ENCODE measurements at regions not wholly inside any gene's neighbourhood (a gene's known extent, or its start where the extent isn't known, plus 50 kb on each side); places are given as distances from the start of the nearest gene placed in this dataset.

DNA sequence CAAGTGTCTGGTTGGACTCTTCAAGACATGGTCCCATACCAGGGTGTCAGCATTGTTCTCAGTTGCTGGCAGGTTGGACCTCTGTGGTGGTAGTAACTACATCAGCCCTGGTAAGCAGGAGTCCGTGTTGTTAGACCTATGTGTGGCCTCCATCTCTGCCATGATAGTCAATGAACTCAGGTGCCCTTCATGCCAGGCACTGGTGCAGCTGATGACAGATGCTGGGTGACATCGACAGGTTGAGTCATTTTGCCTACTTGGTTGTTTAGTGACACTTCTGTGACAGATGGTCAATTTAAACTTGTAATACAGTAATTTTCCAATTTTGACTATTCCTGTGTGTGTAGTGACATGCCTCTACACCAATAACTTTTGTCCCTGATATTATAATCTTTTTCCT, 189.7 kb downstream of the SP3 start:
- Histone ChIP-seq H3K4me3 (ENCODE audit: low read length) (no peak overlapping the region), H3K27me3 (ENCODE audit: control insufficient read depth, insufficient read depth, low read length, poor library complexity, severe bottlenecking) (no peaks in the 10 kb centered on the region), H3K4me1 (ENCODE audit: control insufficient read depth, insufficient read depth, low read length) (peaks cover 2% of the 10 kb centered on the region), H3K36me3 (ENCODE audit: control insufficient read depth, insufficient read depth, low read length) (no peaks in the 10 kb centered on the region), H3K9ac (ENCODE audit: extremely low read depth, low read length, poor library complexity, severe bottlenecking) (no peak overlapping the region), H3K9me3 (ENCODE audit: control insufficient read depth, low read length) (no peaks in the 10 kb centered on the region), H3K27ac (ENCODE audit: low read depth, low read length) (no peak overlapping the region)
- DNase-seq: no peak
- Mint-ChIP-seq H3K27me3 (ENCODE audit: insufficient read depth) (no peaks in the 10 kb centered on the region), H3K9me3 (no peaks in the 10 kb centered on the region), H3K4me3 (no peak overlapping the region), H3K27ac (no peak overlapping the region), H3K4me1 (peaks cover 5% of the 10 kb centered on the region), H3K36me3 (ENCODE audit: low read depth) (no peaks in the 10 kb centered on the region)
- WGBS, 2 experiments (ENCODE audit: insufficient coverage in 1 of 2, insufficient read length in 1 of 2): 91 to 100% methylated on average over 2 of the region's 2 CpGs
- no peak for TF ChIP-seq CTCF (conservative IDR thresholded peaks at IDR 0.05)

DNA sequence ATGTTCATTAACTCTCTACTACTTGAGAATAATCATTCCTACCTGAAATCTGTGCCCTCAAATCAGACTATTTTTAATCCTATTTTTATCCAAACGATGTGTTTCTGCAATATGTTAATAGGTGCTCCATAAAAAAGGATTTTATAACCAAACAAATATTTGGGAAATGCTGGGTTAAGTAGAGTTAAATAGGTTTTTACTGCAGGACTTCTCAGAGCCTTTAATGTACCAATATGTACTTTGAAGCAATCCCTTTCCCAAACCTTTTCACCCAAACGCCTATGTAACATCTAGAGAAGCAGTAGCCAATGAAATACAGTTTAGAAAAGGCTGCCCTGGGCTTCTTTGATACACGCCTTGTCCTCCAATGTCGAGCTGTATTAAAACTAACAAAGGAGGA, 182.5 kb downstream of the SP3 start:
- no peaks in the 10 kb centered on the region for H3K36me3 Mint-ChIP-seq (ENCODE audit: low read depth)
- WGBS, 2 experiments (ENCODE audit: insufficient coverage in 1 of 2, insufficient read length in 1 of 2): 89 to 100% methylated on average over 1 to 3 of the region's 4 CpGs
- no peaks in the 10 kb centered on the region for H3K9me3 Mint-ChIP-seq
- H3K4me1 ChIP-seq (ENCODE audit: control insufficient read depth, insufficient read depth, low read length): no peaks in the 10 kb centered on the region
- no peak overlapping the region for H3K4me3 Mint-ChIP-seq
- H3K27me3 Mint-ChIP-seq (ENCODE audit: insufficient read depth): no peaks in the 10 kb centered on the region
- H3K27ac ChIP-seq (ENCODE audit: low read depth, low read length): no peak overlapping the region
- no peaks in the 10 kb centered on the region for H3K4me1 Mint-ChIP-seq
- DNase-seq: no peak
- no peaks in the 10 kb centered on the region for H3K27me3 ChIP-seq (ENCODE audit: control insufficient read depth, insufficient read depth, low read length, poor library complexity, severe bottlenecking)
- H3K36me3 ChIP-seq (ENCODE audit: control insufficient read depth, insufficient read depth, low read length): no peaks in the 10 kb centered on the region
- H3K9ac ChIP-seq (ENCODE audit: extremely low read depth, low read length, poor library complexity, severe bottlenecking): no peak overlapping the region
- H3K4me3 ChIP-seq (ENCODE audit: low read length): no peak overlapping the region
- TF ChIP-seq CTCF (conservative IDR thresholded peaks at IDR 0.05): no peak
- H3K9me3 ChIP-seq (ENCODE audit: control insufficient read depth, low read length): no peaks in the 10 kb centered on the region
- no peak overlapping the region for H3K27ac Mint-ChIP-seq

DNA sequence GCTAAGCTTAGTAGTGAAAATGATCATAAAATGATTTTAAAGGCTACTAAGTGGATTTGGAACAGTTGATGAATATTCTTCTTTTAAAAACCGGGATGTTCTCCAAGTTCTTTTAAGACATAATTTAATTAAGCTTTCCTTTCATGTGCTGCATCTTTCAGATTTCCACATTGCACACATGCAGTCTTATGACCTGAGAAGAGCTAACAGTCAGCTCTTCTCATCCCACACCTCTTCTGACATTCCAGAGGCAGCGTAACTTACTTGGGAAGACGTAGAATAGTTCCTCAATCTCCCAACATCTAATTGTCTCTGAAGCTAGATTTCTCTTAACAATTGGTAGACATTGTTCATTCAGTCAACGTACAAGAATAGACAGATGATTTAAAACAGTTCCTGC, 181.8 kb downstream of the SP3 start:
- no peaks in the 10 kb centered on the region for H3K27me3 ChIP-seq (ENCODE audit: control insufficient read depth, insufficient read depth, low read length, poor library complexity, severe bottlenecking)
- H3K36me3 ChIP-seq (ENCODE audit: control insufficient read depth, insufficient read depth, low read length): no peaks in the 10 kb centered on the region
- no peak overlapping the region for H3K27ac Mint-ChIP-seq
- no peak overlapping the region for H3K9ac ChIP-seq (ENCODE audit: extremely low read depth, low read length, poor library complexity, severe bottlenecking)
- H3K27ac ChIP-seq (ENCODE audit: low read depth, low read length): no peak overlapping the region
- no peaks in the 10 kb centered on the region for H3K36me3 Mint-ChIP-seq (ENCODE audit: low read depth)
- no peaks in the 10 kb centered on the region for H3K9me3 Mint-ChIP-seq
- no peak for TF ChIP-seq CTCF (conservative IDR thresholded peaks at IDR 0.05)
- WGBS, 2 experiments (ENCODE audit: insufficient coverage in 1 of 2, insufficient read length in 1 of 2): 92 to 100% methylated on average over 3 to 4 of the region's 4 CpGs
- no peak overlapping the region for H3K4me3 Mint-ChIP-seq
- H3K27me3 Mint-ChIP-seq (ENCODE audit: insufficient read depth): no peaks in the 10 kb centered on the region
- no peaks in the 10 kb centered on the region for H3K9me3 ChIP-seq (ENCODE audit: control insufficient read depth, low read length)
- DNase-seq: no peak
- H3K4me3 ChIP-seq (ENCODE audit: low read length): no peak overlapping the region
- H3K4me1 Mint-ChIP-seq: no peaks in the 10 kb centered on the region
- H3K4me1 ChIP-seq (ENCODE audit: control insufficient read depth, insufficient read depth, low read length): no peaks in the 10 kb centered on the region
